SKM-1 treated with dmso at 0.1 percent for 144 hours (cell line): ENCODE measurements at regions not wholly inside any gene's neighbourhood (a gene's known extent, or its start where the extent isn't known, plus 50 kb on each side); places are given as distances from the start of the nearest gene placed in this dataset.

Experiments
- DNase-seq: peaks from one replicate; lab custom pipeline; 2025; ENCODE audit not compliant: unreplicated experiment; lab: John Stamatoyannopoulos, UW

GRCh38 chr16:89027281-89027680 lies 50.3 kb upstream of the CBFA2T3 start:
- DNase-seq: no peak

GRCh38 chr16:89031715-89032659 lies 55.0 kb upstream of the CBFA2T3 start:
- peak; percentile 99 for DNase-seq

GRCh38 chr16:89033304-89033703 lies 56.3 kb upstream of the CBFA2T3 start:
- no peak for DNase-seq

- DNase-seq: no peak
These were observed 57.0 kb upstream of the CBFA2T3 start for GRCh38 chr16:89033796-89034572.

- no peak for DNase-seq
These were observed 57.6 kb upstream of the CBFA2T3 start for GRCh38 chr16:89034573-89034961.

GRCh38 chr16:89034971-89035668 lies 58.1 kb upstream of the CBFA2T3 start:
- no peak for DNase-seq

- DNase-seq: no peak
These were observed 57.7 kb upstream of the ACSF3 start for GRCh38 chr16:89035669-89036570.

GRCh38 chr16:89036776-89037175 lies 56.9 kb upstream of the ACSF3 start:
- no peak for DNase-seq

- no peak for DNase-seq
These were observed 56.1 kb upstream of the ACSF3 start for GRCh38 chr16:89037261-89038152.

GRCh38 chr16:89038221-89038721 lies 55.4 kb upstream of the ACSF3 start:
- no peak for DNase-seq

- DNase-seq: no peak
These were observed 54.6 kb upstream of the ACSF3 start for GRCh38 chr16:89038811-89039735.

GRCh38 chr16:89039756-89040155 lies 53.9 kb upstream of the ACSF3 start:
- DNase-seq: no peak

- no peak for DNase-seq
These were observed 53.3 kb upstream of the ACSF3 start for GRCh38 chr16:89040391-89040790.

- DNase-seq: no peak
These were observed 52.6 kb upstream of the ACSF3 start for GRCh38 chr16:89040861-89041570.

- DNase-seq: no peak
These were observed 51.8 kb upstream of the ACSF3 start for GRCh38 chr16:89041571-89042481.

GRCh38 chr16:89042711-89043551 lies 50.7 kb upstream of the ACSF3 start:
- no peak for DNase-seq
